NCI-H345 treated with DMSO at 0.1 percent for 48 hours (cell line): ENCODE measurements at regions not wholly inside any gene's neighbourhood (a gene's known extent, or its start where the extent isn't known, plus 50 kb on each side); places are given as distances from the start of the nearest gene placed in this dataset.
"Not testable (repeated sequence)": the region's sequence is repeated elsewhere in the genome, so short reads cannot be mapped to it uniquely, and the experiment has no call there.

Experiments used
- DNase-seq: peaks from one replicate; lab custom pipeline; 2025; ENCODE audit not compliant: unreplicated experiment; lab: John Stamatoyannopoulos, UW

- no peak for DNase-seq
Measured at GRCh38 chr5:104345222-104346016, 782.8 kb upstream of the NUDT12 start.

DNA sequence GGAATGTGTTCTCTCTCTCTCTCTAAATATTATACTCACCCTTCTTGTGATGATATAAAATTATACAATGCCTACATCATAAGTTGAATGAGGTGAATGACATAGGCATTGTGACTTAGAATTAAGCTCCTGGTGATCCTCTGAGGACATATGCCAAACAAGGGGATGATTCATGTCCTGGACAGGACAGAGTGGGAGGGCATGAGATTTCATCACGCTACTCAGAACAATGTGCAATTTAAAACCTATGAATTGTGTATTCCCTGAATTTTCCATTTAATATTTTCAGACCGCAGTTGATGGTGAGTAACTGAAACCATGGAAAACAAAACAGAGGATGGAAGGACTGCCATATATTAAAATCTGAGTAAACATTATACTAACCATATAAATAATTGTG lies 782.2 kb upstream of the NUDT12 start:
- DNase-seq = no peak

DNA sequence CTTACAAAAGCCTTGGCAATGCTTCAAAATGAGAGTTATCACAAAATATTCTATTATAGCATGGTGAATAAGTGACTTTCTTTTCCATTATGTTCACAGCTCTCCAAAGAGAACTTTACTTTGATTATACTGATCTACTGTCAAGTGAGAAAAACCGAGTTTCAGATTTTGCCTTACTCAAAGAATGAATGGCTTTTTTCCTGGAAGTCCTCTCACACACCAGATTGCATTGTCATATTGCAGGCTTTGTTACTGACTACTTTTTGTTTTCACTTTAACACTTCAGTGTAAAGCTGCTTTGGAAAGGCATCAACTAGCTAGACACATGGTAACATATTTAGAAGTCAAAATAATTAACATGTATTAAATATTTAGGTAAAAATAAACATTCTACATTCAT lies 765.2 kb upstream of the NUDT12 start:
- DNase-seq = no peak

DNA sequence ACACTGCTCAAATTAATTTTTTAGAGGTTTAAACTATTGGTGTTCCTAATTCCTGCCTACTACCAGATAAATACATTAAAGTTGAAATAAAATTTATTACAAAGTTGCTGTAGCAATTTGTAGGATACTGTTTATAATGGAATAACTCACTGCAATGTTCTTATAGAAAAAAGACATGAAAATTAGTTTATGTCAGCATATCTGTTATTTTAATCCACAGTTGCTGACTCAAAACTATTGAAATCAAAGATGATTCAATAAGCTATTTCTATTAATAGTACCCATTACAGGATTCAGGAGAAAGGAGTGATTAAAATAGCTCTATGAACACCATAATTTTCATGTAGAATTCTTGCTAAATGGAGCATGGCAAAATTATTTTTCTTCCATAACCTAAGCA lies 764.4 kb upstream of the NUDT12 start:
- DNase-seq = no peak

- DNase-seq = no peak
Measured at GRCh38 chr5:104325356-104325755, 762.8 kb upstream of the NUDT12 start.

GRCh38 chr5:104316676-104317075 lies 754.1 kb upstream of the NUDT12 start:
- DNase-seq = not testable (repeated sequence)

DNA sequence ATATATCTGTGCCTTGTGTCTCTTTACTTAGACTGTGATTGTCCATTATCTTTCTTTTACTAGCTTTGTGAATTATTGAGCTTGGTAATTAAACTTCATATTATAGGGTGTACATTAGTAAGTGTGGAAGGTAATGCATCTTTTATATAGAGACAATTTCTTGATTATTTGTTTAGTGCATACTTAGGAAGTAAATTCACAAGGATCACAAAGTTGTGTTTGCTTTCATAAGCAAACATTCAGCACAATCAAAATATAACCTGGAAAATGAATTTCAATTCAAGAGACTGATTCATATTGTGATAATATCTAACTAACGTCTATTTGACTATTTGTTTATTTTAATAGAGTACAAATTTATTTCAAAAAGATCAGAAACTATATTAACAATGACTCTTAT lies 749.9 kb upstream of the NUDT12 start:
- no peak for DNase-seq

DNA sequence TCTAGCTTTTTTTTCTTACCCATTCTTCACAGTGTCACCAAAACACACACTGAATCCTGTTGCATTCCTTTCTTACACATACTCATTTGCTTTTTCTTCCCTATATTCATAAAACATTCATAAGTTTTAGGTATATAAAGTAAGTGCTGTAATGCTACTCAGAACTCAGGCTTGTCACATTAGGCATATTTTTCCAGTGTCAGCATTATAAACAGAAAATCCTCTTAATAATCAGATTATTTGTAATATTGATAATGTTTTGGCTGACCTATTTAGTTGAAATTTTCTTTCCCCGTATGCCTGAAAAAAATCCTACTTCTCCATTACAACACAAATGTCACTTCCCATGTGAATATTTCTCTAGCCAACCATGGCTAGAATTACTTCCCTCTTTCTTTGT lies 743.0 kb upstream of the NUDT12 start:
- DNase-seq = no peak

- DNase-seq = no peak
Measured at GRCh38 chr5:104299998-104300706, 737.6 kb upstream of the NUDT12 start.

- no peak for DNase-seq
Measured at GRCh38 chr5:104298518-104298917, 735.9 kb upstream of the NUDT12 start.

- no peak for DNase-seq
Measured at GRCh38 chr5:104297076-104297475, 734.5 kb upstream of the NUDT12 start.

- no peak for DNase-seq
Measured at GRCh38 chr5:104295991-104296390, 733.4 kb upstream of the NUDT12 start.

DNA sequence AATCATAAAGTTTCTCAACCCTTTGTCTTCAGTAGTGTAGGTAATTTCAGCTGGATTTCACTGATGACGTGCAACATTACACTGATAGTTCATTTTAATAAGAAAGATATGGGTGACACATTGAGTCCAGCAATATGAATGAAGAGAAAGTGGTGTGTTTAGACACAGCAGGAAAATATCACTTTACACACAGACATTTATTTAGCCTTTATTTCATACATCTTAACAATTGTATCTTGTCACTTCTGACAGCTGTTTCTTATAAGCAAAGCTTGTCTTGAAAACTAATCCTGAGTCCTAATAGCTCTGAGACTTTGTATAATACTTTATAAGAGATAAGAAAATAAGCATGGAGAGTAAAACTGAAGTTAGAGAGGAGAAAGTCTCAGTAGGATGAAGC lies 720.5 kb upstream of the NUDT12 start:
- no peak for DNase-seq

DNA sequence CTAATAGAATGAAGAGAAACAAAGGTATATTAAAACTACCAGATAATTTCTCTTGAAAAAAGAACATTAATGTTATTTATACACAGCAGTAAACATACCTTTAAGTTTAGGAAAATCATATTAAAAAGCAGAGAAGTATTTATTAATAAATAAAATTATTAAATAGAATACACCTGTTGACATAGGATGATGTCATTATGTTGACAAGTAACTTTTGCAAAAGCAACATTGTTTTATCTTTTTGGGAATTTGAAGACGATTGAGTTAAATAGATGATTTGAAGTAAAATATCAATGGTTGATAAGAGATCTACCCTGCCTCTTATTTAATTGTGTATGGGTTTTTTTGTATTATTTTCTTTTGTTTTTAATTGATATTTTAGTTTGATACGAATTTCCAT lies 711.1 kb upstream of the NUDT12 start:
- no peak for DNase-seq

- no peak for DNase-seq
Measured at GRCh38 chr5:104267320-104268015, 704.9 kb upstream of the NUDT12 start.

- DNase-seq = no peak
Measured at GRCh38 chr5:104266161-104266560, 703.6 kb upstream of the NUDT12 start.

DNA sequence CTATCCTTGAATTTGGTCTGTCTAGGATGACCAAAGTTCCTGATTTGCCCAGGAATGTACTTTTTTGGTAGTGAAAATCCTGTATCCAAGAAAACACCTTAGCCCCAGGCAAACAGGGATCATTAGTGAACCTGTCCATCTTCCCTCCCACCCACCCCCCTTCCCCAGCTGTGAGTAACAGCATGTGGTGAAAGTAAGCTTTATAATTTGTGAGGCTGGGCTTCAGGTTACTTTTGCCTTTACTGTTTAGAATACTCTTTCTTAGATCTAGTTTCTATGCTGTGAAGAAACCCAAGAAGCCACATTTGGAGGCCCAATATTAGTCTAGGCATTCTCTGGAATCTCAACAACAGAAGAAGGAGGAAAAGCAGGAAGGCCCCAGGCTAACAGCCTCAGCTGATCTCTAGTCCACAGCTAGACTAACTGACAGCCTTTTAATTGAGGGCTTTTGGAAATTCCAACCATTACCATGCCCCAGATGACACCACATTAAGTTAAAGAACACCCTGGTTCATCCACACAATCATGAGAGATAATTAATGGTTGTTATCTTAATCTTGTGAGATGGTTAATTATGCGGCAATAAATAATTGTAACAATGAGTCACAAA lies 703.0 kb upstream of the NUDT12 start:
- no peak for DNase-seq

DNA sequence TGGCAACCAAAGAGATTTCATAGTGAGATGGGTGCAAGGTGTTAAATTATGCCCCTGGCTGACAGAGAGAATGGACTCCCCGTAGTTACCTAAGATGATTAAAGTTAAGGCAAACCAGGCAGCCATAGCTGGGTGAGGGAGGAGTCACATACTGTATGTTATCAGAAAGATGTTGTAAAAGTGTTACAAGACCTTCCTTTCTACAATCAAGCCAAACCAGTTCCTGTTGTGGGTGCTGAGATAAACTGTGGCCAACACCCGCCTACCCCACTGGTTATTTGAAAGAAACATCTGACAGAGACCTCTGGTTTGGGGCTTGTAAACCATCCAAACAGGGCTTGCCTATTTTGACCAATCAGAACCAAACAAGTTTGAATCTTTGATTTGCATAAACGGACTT lies 684.7 kb upstream of the NUDT12 start:
- DNase-seq = no peak

GRCh38 chr5:104241046-104241445 lies 678.5 kb upstream of the NUDT12 start:
- DNase-seq = no peak

DNA sequence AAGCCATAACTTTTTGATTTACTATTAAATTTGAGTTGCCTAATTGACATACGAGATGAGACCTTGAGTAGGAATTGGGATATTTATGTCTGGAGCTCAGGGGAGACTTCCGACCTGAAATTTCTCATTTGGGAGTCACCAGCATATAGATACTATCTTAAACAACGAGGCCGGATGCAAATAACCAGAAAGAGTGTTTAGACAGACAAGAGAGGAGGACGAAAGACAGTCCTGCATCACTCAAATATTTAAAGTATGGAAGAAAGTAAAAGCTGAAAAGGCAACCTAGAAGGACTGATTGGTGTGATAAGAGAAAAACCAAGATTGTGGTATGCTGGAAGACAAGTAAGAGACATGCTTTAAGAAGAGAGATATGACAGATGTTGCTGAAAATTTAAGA lies 675.0 kb upstream of the NUDT12 start:
- no peak for DNase-seq

- no peak for DNase-seq
Measured at GRCh38 chr5:104223885-104224773, 661.5 kb upstream of the NUDT12 start.
